HG03442 (cell line): ENCODE measurements at regions not wholly inside any gene's neighbourhood (a gene's known extent, or its start where the extent isn't known, plus 50 kb on each side); places are given as distances from the start of the nearest gene placed in this dataset.

Source experiments
- ATAC-seq: cut with Tn5 transposase; IDR thresholded peaks from one replicate; pipeline ENCODE4 v1.9.1; 2021; ENCODE audit warnings: mild to moderate bottlenecking, moderate library complexity; ENCODE audit not compliant: unreplicated experiment

DNA sequence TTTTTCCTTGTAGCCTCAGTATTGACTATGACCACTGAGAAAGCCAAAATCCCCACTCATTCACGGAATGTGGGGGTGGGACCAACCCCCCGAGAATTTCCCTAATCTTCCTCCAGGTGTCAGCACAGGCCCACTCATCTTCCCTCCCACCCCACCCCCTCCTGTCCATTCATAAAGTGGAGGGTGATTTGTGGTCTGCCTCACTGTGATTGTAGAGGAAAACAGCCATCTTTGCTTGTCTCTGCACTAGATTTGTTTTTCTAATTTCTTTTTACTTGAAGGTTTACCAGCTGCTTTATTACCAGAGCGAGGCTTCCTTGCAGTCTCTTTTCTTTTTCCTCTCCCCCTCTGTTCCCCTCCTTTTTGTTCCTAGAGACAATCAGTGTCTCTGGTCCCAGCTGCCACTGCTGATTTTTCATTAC lies 171.8 kb downstream of the ICOS start:
- ATAC-seq: peak; percentile 45

DNA sequence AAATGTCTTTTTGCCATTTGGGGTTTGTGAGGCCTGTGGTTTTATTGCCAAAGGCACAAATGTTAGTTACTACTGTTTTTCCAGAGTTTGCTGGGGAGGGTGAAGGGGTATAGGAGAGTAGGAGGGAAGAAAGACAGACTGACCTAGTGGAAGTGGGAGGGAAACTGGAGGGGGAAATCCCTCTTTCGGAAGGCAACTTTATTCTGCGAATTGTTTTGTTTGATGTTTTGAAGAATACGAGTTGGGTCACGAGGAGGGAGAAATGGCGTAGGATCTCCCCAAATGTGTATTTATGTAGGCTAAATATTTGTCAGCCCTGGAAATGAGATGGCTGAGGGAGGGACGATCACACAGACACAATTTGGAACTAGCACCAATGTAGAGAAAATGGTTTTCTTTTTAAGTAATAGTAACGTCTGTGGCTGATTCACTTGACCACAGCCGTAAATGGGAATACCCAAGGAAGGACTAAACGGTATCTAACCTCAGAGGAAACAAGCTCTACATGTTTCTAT lies 172.3 kb downstream of the ICOS start:
- ATAC-seq: no peak

- no peak for ATAC-seq
Measured at GRCh38 chr2:204109681-204110080, 173.1 kb downstream of the ICOS start.

GRCh38 chr2:204110338-204110741 lies 173.8 kb downstream of the ICOS start:
- peak; percentile 90 for ATAC-seq

GRCh38 chr2:204110751-204111516 lies 174.4 kb downstream of the ICOS start:
- no peak for ATAC-seq

DNA sequence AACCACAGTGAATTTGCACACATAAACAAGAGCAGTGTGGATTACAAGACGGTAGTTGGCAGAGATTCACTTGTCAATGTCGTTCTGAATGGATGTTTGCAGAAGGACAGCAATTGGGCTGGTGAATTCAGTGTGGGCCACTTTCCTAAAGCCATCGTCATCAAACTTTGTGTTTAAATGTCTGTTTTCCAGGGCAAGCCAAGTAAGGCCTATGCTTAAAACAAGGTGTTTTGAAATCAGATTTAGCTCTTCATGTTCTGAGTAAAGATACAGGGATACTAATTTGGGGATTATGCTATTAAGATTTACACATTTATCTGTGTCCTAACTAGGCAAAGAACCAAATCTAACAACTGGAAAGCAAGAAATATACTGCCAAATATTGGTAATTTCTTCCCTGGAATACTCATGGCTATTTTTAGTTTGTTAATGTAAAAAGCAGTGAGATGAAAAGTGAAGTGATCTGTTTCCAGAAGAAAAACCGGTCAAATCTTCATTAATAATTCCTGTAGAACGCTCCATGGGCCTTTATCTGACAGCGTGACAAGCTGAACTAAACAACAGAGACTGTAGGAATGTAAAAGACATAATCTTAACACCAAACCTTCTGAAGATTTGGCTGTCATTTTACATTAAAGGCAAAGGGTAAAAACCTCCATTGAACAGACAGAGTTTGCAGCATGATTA lies 175.7 kb downstream of the ICOS start:
- no peak for ATAC-seq

DNA sequence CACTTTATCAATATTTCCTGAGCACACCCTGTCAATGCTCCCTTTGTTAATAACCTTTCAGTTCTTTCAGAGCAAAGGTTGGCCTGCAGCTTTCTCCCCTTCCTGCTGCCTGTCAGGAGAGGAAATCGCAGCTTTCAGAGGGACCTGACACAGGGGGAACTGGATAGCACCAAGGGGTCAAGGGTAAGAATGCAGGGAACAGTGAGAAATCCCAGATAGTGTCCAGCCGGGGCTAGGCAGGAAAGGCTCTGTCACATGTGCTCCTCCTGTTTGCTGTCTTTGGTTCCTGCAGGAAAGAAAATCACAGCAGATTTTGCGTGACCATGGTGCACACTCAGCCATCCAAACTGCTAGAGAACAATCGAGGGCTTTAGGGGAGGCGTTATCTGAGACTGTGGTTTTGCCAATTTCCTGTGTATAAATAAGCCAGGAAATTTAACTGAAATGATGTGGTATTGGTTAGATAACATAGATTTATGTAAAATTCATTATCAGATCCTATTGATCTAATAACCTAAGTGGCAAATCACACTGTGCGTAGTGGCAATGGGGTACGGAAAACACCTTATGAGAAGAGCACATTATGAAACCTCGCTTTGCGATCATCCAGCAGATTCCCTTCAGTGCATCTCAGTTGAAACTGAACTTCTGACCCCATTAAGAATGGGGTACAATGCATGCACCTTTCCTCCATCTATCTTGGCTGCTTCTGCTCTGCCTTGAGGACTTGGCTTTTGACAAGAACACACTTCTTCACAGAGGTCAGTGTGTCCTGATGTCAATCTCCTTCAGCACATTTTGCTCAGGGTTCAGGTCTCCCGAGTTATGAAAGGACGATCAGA lies 178.0 kb downstream of the ICOS start:
- no peak for ATAC-seq

- ATAC-seq: no peak
Measured at GRCh38 chr2:204115137-204116056, 178.8 kb downstream of the ICOS start.

- no peak for ATAC-seq
Measured at GRCh38 chr2:204116159-204116792, 179.7 kb downstream of the ICOS start.

- ATAC-seq: no peak
Measured at GRCh38 chr2:204122425-204122824, 185.9 kb downstream of the ICOS start.

DNA sequence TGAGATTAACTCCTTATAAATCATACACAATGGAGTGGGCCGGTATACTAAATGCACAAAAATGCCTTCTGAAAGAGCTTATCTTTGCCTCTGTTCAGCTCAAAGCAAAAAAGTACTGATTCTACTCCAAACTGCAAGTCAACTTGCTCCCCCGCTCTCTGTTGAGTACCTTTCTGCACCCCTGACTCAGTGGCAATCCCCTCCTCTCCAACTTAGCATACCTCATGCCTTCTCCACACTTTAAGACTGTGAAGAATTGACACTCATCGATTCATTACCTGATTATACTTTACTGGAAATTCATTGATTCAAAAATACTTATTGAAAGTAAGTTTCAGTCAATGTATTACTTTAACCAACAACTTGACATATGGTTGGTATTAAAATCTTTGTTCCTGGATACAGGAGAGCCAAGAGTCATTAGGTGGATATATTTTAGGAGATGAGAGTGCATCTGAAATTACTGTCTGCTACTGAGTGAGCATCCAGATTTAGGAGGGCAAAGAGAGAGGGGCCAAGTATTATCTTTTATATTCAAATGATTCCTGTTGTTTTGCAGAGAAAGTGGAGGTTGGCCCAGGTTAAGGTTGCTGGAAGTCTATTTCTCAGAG lies 187.7 kb downstream of the ICOS start:
- no peak for ATAC-seq

DNA sequence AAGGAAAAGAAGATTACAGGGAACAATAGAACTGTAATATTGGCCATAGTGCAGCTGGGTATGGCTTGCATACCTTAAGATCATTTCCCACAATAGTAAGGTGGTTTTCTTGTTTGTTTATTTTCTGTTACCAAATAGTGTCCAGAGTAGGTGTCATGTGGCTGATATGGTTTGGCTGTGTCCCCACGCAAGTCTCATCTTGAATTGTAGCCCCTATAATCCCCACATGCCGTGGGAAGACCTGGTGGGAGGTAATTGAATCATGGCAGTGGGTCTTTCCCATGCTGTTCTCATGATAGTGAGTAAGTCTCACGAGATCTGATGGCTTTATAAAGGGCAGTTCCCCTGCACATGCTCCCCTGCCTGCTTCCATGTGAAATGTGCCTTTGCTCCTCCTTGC lies 190.1 kb downstream of the ICOS start:
- no peak for ATAC-seq

DNA sequence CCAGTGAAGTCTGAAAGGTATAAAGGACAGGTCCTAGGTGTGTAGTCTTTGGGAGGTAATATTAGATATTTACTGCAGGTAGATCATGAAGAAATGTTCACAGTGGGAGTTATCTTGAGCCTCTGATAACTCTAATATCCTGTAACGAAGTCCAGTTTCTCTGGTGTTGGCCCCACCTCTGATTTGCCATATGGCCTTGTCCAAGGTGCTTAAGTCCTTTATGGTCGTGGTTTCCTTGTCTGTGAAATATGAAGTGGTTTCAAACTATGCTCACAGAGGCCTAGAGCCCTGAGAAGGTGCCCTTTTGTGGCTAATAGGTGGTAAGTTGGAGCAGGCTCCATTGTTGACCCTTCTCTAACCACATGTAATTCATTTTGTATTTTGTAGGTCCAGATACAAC lies 190.7 kb downstream of the ICOS start:
- ATAC-seq: no peak

DNA sequence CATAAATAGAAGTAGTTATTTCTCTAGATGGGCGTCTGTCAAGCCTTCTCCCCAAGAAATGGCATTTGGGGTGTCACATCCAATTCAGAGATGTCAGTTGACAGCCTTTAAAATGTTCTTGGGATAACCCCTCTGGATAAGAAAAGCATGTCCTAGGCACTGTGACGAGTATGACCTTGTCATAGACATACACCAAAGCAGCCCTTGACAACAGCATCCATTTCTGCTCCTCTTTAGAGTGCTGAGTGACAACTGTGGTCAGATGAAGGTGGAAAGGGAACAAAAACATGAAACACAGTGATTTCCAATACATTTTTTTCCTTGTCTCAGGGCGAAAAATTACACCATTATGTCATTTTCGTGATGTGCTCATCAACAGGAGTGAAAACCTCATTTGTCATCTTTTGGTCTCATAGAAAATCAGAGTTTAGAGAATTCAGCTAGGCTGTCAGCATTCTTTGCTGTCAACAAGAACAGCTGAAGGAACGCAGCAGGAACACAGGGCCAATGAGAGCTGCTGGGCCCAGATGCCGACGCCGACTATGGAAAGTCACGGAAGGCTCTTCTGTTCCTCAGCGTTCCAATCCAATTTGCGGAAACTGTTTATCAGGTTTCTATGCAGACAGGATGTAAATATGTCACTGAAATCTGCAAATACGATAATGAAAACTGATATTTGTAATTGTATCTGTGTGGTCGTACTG lies 193.2 kb downstream of the ICOS start:
- ATAC-seq: no peak

GRCh38 chr2:204131621-204132020 lies 195.1 kb downstream of the ICOS start:
- ATAC-seq: no peak

DNA sequence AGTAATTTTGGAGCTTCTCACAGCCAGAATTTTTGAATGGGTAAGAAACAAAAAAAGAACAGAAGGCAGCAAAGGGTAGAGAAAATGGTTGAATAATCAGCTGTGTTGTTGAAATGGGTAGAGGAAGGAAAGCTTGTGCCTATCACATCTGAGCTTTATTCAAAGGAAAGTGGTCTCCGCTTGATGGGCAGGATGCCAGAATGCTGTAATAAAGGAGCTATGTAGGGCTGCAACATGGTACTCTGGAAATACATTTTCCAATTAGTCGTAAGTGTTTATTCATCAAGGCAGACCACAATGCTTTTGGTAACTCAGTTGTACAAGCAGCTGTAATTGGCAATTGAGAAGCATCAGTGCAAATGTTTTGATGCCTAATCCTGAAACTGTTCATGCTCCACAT lies 196.9 kb downstream of the ICOS start:
- no peak for ATAC-seq

- ATAC-seq: no peak
Measured at GRCh38 chr2:204134421-204134820, 197.9 kb downstream of the ICOS start.

DNA sequence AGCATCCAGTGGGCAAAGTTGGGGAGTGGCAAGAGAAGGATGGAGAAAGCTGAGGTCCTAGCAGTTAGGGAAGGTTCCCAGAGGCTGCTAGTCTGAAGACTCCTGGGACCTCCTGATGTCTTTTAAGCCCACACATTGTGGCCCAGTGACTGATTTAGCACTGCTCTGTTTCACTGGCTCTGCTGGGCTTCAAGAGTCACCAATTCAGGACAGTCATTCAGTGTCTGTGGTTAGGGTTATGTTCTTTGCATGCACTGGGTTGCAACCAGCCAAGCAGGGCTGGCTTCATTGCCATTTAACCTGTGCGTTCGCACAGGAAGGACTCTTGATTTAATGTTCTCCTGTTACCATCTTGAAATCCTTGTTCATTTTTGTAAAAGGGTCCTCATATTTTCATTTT lies 199.2 kb downstream of the ICOS start:
- ATAC-seq: peak; percentile 47

DNA sequence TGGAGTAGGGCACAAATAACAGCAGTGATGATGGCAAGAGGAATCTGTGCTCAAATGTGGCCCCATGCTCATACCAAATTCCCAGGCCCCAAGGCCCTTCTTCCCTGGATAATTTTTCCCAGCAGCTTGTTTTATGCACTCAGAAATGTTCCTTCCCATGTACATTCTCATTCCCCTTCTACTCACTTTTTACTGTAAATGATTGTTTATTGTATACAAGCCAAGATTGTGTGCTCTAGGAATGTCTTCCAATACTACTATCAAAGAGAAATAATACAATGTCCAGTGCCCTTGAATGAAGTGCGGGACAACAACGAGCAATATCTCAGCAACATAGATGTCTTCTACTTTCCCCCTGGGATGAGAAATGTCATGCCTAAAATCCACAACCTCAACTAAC lies 201.6 kb downstream of the ICOS start:
- ATAC-seq: no peak
